EH (cell line): ENCODE measurements at regions not wholly inside any gene's neighbourhood (a gene's known extent, or its start where the extent isn't known, plus 50 kb on each side); places are given as distances from the start of the nearest gene placed in this dataset.

Experiments used
- DNase-seq: peaks from one replicate; pipeline ENCODE4 v3.0.0-alpha.2; 2015; ENCODE audit warnings: low read depth

GRCh38 chr4:23166919-23167318 lies 474.2 kb downstream of the GBA3 start:
- no peak for DNase-seq

DNA sequence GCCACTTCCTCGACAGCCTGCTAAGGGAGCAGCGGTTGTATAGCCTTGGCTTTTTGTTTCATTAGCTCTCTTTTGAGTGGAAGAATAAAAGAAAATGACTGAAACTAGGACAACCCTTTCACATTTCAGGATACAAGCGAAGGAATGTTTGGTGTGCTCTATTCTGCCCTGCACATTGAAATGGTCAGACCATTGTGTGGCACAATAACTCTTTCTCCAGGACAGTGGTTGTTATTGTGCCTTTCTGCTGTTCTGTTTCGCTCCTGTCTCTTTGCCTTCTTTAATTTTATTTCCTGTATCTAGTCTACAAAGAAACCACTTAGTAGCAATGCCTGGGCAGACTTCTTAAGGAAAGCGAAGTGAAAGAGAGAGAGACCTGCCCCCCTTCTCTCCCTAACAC lies 473.7 kb downstream of the GBA3 start:
- no peak for DNase-seq

DNA sequence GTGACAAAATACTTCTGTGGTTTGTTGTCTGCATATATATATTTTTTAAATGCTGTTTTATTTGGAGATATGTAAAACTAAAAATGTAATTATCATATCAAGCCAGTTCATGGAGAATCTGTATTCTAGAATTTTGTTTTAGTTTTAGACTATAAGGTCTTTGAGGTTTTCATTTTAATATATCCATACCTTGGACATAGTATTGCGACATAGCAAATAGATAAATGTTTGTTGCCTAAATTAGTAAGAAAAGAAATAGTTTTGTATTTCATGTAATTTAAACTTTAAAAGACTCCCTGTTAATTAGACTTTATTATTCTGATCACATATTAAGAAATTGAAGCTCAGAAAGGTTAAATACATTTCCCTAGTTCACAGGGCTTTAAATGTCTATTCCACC lies 472.9 kb downstream of the GBA3 start:
- no peak for DNase-seq

DNA sequence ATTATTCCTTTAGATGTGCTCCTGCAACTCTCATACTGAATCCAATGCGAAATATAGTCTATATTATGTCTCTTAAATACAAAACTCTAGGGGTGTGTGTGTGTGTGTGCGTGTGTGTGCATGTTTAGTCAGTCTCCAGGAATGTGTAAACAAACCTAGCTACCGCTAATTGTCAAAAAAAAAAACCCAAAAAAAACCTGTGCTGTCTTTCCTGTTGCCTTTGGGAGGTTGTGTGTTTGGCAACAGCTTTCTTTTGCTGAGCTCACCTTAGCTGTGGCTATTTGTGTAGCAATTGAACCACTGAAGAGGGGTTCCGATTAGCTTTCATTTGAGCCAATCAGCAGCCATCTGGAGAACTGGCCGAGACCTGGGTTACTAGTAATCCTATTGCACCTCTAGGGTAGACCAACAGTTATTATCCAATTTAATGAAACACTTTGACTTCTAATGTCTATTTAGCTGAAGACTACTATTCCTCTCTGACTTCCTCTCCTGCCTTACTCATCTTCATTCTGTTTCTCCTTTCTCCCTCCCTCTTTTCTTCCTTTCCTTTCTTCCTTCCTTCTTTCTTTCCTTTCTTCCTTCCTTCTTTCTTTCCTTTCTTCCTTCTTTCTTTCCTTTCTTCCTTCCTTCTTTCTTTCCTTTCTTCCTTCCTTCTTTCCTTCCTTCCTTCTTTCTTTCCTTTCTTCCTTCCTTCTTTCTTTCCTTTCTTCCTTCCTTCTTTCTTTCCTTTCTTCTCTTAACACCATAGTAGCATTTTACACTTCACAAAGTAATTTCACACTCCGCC lies 471.1 kb downstream of the GBA3 start:
- DNase-seq, result no peak

DNA sequence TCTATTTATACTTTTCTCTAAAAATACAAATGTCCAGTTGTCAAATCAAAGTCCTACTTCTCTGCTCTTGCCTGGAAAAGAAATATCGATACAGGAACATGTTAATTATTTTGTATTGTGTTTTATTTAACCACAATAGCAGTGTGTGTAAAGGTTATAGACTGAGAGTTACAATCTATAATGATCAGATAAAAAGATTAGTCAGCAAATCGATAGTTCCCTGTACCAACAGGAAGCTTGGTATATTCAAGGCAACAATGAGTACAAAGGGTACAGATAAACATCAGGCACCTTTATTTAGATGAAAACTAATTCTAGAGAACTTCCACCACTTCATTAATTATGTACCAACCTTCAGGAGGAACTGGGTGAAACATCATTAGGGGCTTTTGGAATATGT lies 469.5 kb downstream of the GBA3 start:
- DNase-seq, result no peak

GRCh38 chr4:23161787-23162186 lies 469.1 kb downstream of the GBA3 start:
- DNase-seq, result no peak

- no peak for DNase-seq
Observed at GRCh38 chr4:23153076-23153475, 460.3 kb downstream of the GBA3 start.

DNA sequence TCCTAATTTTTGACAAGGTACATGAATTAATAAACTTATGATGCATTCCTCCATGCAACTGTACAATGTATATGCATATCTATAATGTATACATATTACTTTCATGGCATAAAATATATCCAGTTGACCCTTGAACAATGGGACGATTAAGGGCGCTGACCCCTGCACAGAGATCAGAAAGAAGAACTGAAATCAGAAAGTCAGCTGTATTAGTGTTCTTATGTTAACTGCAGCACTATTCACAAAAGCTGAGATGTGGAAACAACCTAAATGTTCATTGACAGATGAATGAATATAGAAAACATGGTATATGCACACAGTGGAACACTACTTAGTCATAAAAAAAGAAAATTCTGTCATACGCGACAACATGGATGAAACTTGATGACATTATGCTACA lies 457.1 kb downstream of the GBA3 start:
- DNase-seq, result no peak

DNA sequence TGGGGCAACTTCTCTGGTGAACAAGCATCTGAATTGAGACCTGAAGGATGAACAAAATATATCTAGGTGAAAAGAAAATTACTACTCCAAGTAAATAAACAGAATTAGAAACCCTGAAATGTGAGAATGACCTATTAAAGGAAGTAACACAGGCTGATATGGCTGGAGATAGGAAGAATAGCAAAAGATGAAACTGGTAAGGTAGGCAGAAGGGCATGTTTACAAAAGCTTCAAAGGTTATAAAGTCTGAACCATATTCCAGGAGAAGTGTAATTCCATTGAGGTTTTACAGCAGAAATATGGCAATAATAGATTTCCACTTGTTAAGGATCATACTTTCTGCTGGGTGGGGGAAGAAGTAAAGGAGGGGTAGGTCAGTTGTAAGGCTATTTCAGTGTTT lies 452.0 kb downstream of the GBA3 start:
- DNase-seq, result no peak

DNA sequence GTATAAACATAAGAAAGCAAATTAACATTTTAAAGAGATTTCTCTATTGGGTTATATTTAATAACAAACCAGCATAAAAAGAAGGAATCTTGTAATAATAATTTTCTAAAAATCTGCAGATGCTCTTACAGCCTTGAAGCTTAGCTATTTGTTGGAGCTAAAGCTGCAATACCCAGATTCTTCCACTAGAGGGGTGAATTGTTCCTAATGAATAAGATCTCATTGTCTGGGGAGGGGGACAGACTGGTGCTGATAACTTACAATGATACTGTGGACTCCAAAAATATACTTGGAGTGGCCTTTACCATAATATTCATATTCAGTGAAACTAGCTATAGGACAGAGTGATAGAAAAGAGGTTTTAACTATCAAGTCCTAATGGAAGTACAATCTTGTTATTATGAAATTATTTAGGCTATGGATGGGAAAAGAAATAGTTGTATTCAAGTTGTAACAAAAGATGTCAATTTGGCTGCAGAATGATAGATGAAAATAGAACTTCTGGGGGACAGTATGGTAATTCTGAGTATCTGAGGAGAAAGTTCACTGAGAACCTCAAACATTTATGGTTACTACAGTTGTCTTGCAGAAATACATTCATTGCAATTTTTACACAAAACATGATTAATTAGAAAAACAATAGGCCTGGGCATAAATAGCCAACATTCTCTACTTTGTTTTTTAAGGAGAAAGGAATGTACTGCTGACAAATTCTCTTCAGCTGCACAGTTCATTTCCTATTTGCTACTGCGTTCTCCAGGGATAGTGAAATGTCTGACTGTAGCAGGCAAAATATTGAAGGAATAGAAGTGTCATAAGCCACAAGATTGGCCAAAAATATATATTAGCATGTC lies 443.3 kb downstream of the GBA3 start:
- peak; percentile 25 for DNase-seq

- no peak for DNase-seq
Observed at GRCh38 chr4:23134331-23134730, 441.6 kb downstream of the GBA3 start.

DNA sequence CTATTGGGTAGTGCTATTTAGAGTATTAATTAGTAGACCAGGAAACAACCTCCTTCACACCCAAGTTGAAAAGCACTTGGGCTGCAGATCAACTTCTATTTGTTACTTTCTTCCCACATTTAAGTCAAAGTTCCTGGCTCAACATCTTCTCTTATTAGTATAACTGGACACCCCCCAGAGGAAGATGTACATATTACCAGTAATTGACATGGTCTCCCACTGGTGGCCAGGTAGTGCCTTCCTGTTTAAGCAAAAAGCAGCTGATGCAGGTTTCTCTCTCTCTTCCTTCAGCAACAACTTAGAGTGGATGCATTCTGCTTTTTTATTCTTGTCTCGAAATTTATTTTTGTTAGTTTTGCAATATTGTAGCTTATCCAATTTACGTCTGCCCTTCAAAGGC lies 438.1 kb downstream of the GBA3 start:
- no peak for DNase-seq

- DNase-seq, result no peak
Observed at GRCh38 chr4:23125118-23125517, 432.4 kb downstream of the GBA3 start.

- no peak for DNase-seq
Observed at GRCh38 chr4:23122666-23123400, 430.1 kb downstream of the GBA3 start.

DNA sequence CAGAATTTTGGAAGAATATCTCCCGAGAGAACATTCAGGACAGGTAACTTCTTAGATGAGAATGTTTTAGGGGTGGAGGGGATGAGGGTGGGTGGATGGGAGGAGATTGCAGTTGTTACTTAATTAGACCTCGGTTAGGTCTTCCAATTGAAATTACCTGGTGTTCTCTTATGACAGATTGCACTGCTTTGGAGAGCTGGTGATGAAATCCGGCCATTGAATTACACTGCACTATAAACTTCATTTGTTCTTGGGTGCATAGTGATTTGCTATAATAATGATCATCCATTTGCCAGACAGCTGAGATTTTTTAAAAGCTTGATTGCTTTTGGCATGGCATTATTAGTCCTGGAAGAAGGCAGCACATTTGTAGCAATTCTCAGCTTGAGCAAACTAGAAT lies 427.6 kb downstream of the GBA3 start:
- no peak for DNase-seq

DNA sequence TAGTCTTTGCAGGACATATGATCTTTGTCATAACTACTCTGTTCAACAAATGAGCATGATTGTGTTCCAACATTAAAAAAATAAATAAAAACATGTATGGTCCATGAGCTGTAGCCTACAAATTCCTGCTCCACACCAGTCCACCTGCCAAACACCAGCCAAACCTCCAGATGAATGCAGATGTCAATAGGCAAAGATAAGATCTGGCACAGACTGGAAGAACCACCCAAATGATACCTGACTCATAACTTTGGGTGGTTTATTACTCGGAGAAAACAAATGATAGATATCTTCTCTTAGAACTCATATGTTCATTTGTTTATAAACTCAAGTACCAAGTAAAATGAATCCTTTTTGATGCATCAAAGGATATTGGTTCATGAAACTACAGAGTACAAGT lies 425.1 kb downstream of the GBA3 start:
- no peak for DNase-seq

GRCh38 chr4:23114538-23114937 lies 421.8 kb downstream of the GBA3 start:
- no peak for DNase-seq

DNA sequence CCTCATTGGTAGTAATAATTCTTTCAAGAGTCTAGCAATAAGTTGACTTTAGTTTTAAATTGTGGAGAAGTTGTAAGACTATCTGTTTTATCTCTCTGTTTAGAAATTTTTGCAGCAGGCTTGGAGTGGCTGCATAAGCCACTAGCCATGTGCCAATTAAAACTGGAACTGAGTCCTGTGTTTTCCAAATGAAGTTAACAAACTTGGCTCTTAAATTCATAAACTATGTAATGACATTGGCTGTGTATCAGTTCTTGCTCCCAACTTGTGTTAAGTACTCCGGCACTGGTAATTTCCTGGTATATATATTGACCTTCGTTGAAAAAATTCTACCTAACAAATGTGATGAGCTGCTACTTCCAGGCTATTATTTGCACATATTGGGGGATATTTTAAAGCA lies 420.4 kb downstream of the GBA3 start:
- DNase-seq, result no peak

- DNase-seq, result no peak
Observed at GRCh38 chr4:23106516-23106915, 413.8 kb downstream of the GBA3 start.

GRCh38 chr4:23105759-23106370 lies 413.1 kb downstream of the GBA3 start:
- DNase-seq, result no peak

DNA sequence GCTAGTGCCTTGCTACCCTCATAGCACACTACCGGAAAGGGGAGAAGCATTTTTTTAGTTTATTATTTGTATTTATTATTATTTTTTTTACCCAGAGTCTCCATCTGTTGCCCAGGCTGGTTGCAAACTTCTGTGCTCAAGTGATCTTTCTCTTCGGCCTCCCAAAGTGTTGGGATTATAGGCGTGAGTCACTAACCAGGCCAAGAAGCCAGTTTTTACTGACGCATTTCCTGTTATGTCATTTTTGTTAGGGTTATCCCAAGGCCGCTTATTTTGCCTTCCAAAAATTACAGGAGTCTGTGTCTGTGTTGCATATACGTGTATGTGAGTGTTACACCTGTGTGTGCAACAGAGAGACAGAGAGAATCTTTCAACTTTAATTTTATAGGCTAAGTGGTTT lies 404.5 kb downstream of the GBA3 start:
- DNase-seq, result peak; percentile 63

GRCh38 chr4:23091711-23092110 lies 399.0 kb downstream of the GBA3 start:
- no peak for DNase-seq

DNA sequence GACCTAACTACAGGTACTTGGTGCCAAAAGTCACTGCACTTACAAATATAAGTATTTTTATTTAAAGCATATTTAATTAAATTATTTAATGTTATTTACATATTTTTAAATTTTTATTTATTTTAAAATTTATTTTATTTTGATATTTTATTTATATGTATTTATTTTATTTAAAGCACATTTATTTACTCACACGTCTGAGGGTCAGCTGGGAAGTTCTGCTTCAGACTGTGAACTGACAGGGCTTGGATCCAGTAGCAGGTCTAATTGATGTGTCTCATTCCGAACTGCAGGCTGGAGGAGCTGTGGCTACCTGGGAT lies 392.5 kb downstream of the GBA3 start:
- DNase-seq, result no peak
